GM23338 (cell line): ENCODE measurements at regions not wholly inside any gene's neighbourhood (a gene's known extent, or its start where the extent isn't known, plus 50 kb on each side); places are given as distances from the start of the nearest gene placed in this dataset.

Source experiments
- ATAC-seq: fragments of 200-7000 bp; cut with Tn5 transposase; 3 replicates; pipeline ENCODE4 v1.9.1; 2020
- DNase-seq: peaks from one replicate; pipeline ENCODE4 v3.0.0-alpha.2; 2015; ENCODE audit warnings: low spot score
- H2AFZ ChIP-seq: fragments of 200-600 bp; sonication (generic); 2 replicates; pipeline ENCODE4 v1.8.0; 2016; ENCODE audit warnings: antibody characterized with exemption, mild to moderate bottlenecking, moderate library complexity
- H3F3A ChIP-seq: fragments of 200-600 bp; sonication (generic); replicated peaks from 2 replicates; pipeline ENCODE4 v1.8.0; 2017; ENCODE audit warnings: antibody characterized with exemption, mixed run types, low read depth
- H3K27ac ChIP-seq: fragments of 200-600 bp; sonication (generic); 2 replicates; pipeline ENCODE4 v1.6.1; 2016; ENCODE audit warnings: low read depth
- H3K27me3 ChIP-seq: fragments of 200-600 bp; sonication (generic); 2 replicates; pipeline ENCODE4 v1.8.0; 2016; ENCODE audit warnings: mild to moderate bottlenecking, mixed run types, moderate library complexity; ENCODE audit not compliant: insufficient read depth
- H3K36me3 ChIP-seq: fragments of 200-600 bp; sonication (generic); 2 replicates; pipeline ENCODE4 v1.8.0; 2016; ENCODE audit warnings: mild to moderate bottlenecking; ENCODE audit not compliant: insufficient read depth
- H3K4me1 ChIP-seq: fragments of 200-600 bp; sonication (generic); 2 replicates; pipeline ENCODE4 v1.8.0; 2016; ENCODE audit warnings: mild to moderate bottlenecking, moderate library complexity; ENCODE audit not compliant: insufficient read depth
- H3K4me2 ChIP-seq: fragments of 200-600 bp; sonication (generic); 2 replicates; pipeline ENCODE4 v1.7.1; 2017; ENCODE audit warnings: mixed run types
- H3K4me3 ChIP-seq: fragments of 200-600 bp; sonication (generic); 2 replicates; pipeline ENCODE4 v1.6.1; 2016; ENCODE audit warnings: mixed run types
- H3K79me2 ChIP-seq: fragments of 200-600 bp; sonication (generic); replicated peaks from 2 replicates; pipeline ENCODE4 v1.8.0; 2017; ENCODE audit warnings: mild to moderate bottlenecking; ENCODE audit not compliant: insufficient read depth
- H3K9me2 ChIP-seq: fragments of 200-600 bp; sonication (generic); 2 replicates; pipeline ENCODE4 v1.8.0; 2017; ENCODE audit not compliant: insufficient read depth
- H4K20me1 ChIP-seq: fragments of 200-600 bp; sonication (generic); replicated peaks from 2 replicates; pipeline ENCODE4 v1.8.0; 2017; ENCODE audit warnings: mild to moderate bottlenecking; ENCODE audit not compliant: insufficient read depth
- H3K27ac Mint-ChIP-seq: 2 replicates; pipeline ENCODE4 v1.8.0; 2020; ENCODE audit warnings: inconsistent platforms, mild to moderate bottlenecking, moderate library complexity, mixed read lengths
- H3K27me3 Mint-ChIP-seq: 3 replicates; pipeline ENCODE4 v1.8.0; 2022; ENCODE audit warnings: low read depth, mild to moderate bottlenecking, moderate library complexity, mixed read lengths, inconsistent platforms; ENCODE audit not compliant: insufficient read depth, poor library complexity
- H3K36me3 Mint-ChIP-seq: 3 replicates; pipeline ENCODE4 v1.8.0; 2021; ENCODE audit warnings: low read depth, mild to moderate bottlenecking, inconsistent platforms, moderate library complexity, mixed read lengths
- H3K4me1 Mint-ChIP-seq: 3 replicates; pipeline ENCODE4 v1.8.0; 2020; ENCODE audit warnings: mild to moderate bottlenecking, inconsistent platforms, mixed read lengths
- H3K4me3 Mint-ChIP-seq: 3 replicates; pipeline ENCODE4 v1.8.0; 2021; ENCODE audit warnings: moderate library complexity, mild to moderate bottlenecking, inconsistent platforms, mixed read lengths
- H3K9me3 Mint-ChIP-seq: 3 replicates; pipeline ENCODE4 v1.8.0; 2020; ENCODE audit warnings: moderate library complexity, mild to moderate bottlenecking, inconsistent platforms, mixed read lengths
- CREB1 ChIP-seq: fragments of 250-450 bp; sonication (Bioruptor Pico); IDR thresholded peaks from 2 replicates; pipeline ENCODE4 v1.5.0; 2020; ENCODE audit warnings: low read depth, mild to moderate bottlenecking, moderate library complexity
- EZH2 ChIP-seq: fragments of 200-600 bp; sonication (generic); IDR thresholded peaks from one replicate; pipeline ENCODE4 v1.8.0; 2017; ENCODE audit warnings: antibody characterized with exemption, mild to moderate bottlenecking, low read depth; ENCODE audit not compliant: unreplicated experiment
- EZH2phosphoT487 ChIP-seq: fragments of 200-600 bp; sonication (generic); IDR thresholded peaks from one replicate; pipeline ENCODE4 v1.8.1; 2018; ENCODE audit warnings: antibody characterized with exemption; ENCODE audit not compliant: unreplicated experiment
- JUNB ChIP-seq: IDR thresholded peaks from one replicate; pipeline ENCODE4 v1.6.1; 2016; ENCODE audit warnings: antibody characterized with exemption; ENCODE audit not compliant: unreplicated experiment
- NANOG ChIP-seq: IDR thresholded peaks from 2 replicates; pipeline ENCODE4 v1.6.1; 2016; ENCODE audit warnings: antibody characterized with exemption, borderline replicate concordance
- POLR2AphosphoS5 ChIP-seq: IDR thresholded peaks from 2 replicates; pipeline ENCODE4 v1.6.1; 2016; ENCODE audit warnings: antibody characterized with exemption, low read depth
- STAT1 ChIP-seq: IDR thresholded peaks from one replicate; pipeline ENCODE4 v1.6.1; 2016; ENCODE audit warnings: antibody characterized with exemption; ENCODE audit not compliant: unreplicated experiment
- ZNF114 ChIP-seq: fragments of 250-450 bp; sonication (Bioruptor Pico); IDR thresholded peaks from 2 replicates; pipeline ENCODE4 v1.5.0; 2020; ENCODE audit warnings: mild to moderate bottlenecking, moderate library complexity
- ZNF331 ChIP-seq: fragments of 250-450 bp; sonication (Bioruptor Pico); IDR thresholded peaks from 2 replicates; pipeline ENCODE4 v1.5.0; 2020; ENCODE audit warnings: low read depth, mild to moderate bottlenecking, moderate library complexity
- TF ChIP-seq, protein P1 (sequence below): fragments of 250-450 bp; sonication (Bioruptor Pico); IDR thresholded peaks from 2 replicates; pipeline ENCODE4 v1.5.0; 2020; ENCODE audit warnings: mild to moderate bottlenecking, moderate library complexity
- TF ChIP-seq, protein P2 (sequence below), 2 experiments: fragments of 200-600 bp in 1 of 2; sonication (generic) in 1 of 2; conservative IDR thresholded peaks; 2 replicates each; pipeline versions ENCODE4 v1.5.1 to v1.6.1; 2016 to 2017; ENCODE audit warnings: antibody characterized with exemption in 2 of 2, low read depth in 2 of 2, mild to moderate bottlenecking in 2 of 2, moderate library complexity in 1 of 2
- TF ChIP-seq, protein P3 (sequence below): IDR thresholded peaks from 2 replicates; pipeline ENCODE4 v1.6.1; 2016; ENCODE audit warnings: antibody characterized with exemption
- TF ChIP-seq, protein P4 (sequence below): IDR thresholded peaks from one replicate; pipeline ENCODE4 v1.6.1; 2018; ENCODE audit warnings: antibody characterized with exemption; ENCODE audit not compliant: unreplicated experiment

DNA sequence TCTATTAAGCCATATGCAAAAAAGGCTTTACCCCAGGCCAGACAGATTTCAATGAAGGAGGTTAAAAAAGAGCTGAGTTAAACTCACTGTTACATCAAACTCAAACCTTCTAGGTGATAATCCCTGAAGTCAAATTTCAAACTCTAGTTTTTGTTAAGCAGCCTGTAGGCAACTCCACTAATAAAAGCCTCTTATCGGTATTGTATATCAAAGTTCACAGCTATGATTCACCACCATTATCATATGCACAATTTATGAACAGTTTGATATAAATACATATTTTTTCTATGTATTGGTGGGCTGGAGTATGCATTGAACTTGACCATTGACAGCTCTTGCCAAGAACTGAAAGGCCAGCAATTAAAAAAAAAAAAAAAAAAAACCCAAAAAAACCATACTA is 308.2 kb downstream of the BTBD3 start:
- H2AFZ ChIP-seq, result no peak overlapping the region
- H3K27me3 ChIP-seq, result no peaks in the 10 kb centered on the region
- H3F3A ChIP-seq, result no peaks in the 10 kb centered on the region
- H3K79me2 ChIP-seq, result no peaks in the 10 kb centered on the region
- Mint-ChIP-seq H3K4me1 (no peaks in the 10 kb centered on the region), H3K4me3 (no peak overlapping the region), H3K36me3 (no peaks in the 10 kb centered on the region), H3K27me3 (no peaks in the 10 kb centered on the region), H3K9me3 (no peaks in the 10 kb centered on the region), H3K27ac (no peak overlapping the region)
- no peak overlapping the region for H3K4me3 ChIP-seq
- H3K36me3 ChIP-seq, result no peaks in the 10 kb centered on the region
- no peaks in the 10 kb centered on the region for H4K20me1 ChIP-seq
- TF ChIP-seq, protein P1, sequence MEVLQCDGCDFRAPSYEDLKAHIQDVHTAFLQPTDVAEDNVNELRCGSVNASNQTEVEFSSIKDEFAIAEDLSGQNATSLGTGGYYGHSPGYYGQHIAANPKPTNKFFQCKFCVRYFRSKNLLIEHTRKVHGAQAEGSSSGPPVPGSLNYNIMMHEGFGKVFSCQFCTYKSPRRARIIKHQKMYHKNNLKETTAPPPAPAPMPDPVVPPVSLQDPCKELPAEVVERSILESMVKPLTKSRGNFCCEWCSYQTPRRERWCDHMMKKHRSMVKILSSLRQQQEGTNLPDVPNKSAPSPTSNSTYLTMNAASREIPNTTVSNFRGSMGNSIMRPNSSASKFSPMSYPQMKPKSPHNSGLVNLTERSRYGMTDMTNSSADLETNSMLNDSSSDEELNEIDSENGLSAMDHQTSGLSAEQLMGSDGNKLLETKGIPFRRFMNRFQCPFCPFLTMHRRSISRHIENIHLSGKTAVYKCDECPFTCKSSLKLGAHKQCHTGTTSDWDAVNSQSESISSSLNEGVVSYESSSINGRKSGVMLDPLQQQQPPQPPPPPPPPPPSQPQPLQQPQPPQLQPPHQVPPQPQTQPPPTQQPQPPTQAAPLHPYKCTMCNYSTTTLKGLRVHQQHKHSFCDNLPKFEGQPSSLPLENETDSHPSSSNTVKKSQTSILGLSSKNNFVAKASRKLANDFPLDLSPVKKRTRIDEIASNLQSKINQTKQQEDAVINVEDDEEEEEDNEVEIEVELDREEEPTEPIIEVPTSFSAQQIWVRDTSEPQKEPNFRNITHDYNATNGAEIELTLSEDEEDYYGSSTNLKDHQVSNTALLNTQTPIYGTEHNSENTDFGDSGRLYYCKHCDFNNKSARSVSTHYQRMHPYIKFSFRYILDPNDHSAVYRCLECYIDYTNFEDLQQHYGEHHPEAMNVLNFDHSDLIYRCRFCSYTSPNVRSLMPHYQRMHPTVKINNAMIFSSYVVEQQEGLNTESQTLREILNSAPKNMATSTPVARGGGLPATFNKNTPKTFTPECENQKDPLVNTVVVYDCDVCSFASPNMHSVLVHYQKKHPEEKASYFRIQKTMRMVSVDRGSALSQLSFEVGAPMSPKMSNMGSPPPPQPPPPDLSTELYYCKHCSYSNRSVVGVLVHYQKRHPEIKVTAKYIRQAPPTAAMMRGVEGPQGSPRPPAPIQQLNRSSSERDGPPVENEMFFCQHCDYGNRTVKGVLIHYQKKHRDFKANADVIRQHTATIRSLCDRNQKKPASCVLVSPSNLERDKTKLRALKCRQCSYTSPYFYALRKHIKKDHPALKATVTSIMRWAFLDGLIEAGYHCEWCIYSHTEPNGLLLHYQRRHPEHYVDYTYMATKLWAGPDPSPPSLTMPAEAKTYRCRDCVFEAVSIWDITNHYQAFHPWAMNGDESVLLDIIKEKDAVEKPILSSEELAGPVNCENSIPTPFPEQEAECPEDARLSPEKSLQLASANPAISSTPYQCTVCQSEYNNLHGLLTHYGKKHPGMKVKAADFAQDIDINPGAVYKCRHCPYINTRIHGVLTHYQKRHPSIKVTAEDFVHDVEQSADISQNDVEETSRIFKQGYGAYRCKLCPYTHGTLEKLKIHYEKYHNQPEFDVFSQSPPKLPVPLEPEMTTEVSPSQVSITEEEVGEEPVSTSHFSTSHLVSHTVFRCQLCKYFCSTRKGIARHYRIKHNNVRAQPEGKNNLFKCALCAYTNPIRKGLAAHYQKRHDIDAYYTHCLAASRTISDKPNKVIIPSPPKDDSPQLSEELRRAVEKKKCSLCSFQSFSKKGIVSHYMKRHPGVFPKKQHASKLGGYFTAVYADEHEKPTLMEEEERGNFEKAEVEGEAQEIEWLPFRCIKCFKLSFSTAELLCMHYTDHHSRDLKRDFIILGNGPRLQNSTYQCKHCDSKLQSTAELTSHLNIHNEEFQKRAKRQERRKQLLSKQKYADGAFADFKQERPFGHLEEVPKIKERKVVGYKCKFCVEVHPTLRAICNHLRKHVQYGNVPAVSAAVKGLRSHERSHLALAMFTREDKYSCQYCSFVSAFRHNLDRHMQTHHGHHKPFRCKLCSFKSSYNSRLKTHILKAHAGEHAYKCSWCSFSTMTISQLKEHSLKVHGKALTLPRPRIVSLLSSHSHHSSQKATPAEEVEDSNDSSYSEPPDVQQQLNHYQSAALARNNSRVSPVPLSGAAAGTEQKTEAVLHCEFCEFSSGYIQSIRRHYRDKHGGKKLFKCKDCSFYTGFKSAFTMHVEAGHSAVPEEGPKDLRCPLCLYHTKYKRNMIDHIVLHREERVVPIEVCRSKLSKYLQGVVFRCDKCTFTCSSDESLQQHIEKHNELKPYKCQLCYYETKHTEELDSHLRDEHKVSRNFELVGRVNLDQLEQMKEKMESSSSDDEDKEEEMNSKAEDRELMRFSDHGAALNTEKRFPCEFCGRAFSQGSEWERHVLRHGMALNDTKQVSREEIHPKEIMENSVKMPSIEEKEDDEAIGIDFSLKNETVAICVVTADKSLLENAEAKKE, result no peak
- no peak for TF ChIP-seq EZH2phosphoT487
- no peak for TF ChIP-seq ZNF114 (CRISPR knock-in tag)
- no peak for TF ChIP-seq NANOG
- TF ChIP-seq, protein P2, sequence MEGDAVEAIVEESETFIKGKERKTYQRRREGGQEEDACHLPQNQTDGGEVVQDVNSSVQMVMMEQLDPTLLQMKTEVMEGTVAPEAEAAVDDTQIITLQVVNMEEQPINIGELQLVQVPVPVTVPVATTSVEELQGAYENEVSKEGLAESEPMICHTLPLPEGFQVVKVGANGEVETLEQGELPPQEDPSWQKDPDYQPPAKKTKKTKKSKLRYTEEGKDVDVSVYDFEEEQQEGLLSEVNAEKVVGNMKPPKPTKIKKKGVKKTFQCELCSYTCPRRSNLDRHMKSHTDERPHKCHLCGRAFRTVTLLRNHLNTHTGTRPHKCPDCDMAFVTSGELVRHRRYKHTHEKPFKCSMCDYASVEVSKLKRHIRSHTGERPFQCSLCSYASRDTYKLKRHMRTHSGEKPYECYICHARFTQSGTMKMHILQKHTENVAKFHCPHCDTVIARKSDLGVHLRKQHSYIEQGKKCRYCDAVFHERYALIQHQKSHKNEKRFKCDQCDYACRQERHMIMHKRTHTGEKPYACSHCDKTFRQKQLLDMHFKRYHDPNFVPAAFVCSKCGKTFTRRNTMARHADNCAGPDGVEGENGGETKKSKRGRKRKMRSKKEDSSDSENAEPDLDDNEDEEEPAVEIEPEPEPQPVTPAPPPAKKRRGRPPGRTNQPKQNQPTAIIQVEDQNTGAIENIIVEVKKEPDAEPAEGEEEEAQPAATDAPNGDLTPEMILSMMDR (conservative IDR thresholded peaks at IDR 0.05; ENCODE audit: low read depth in 2 of 2), result no peak
- TF ChIP-seq JUNB, result no peak
- TF ChIP-seq, protein P3, sequence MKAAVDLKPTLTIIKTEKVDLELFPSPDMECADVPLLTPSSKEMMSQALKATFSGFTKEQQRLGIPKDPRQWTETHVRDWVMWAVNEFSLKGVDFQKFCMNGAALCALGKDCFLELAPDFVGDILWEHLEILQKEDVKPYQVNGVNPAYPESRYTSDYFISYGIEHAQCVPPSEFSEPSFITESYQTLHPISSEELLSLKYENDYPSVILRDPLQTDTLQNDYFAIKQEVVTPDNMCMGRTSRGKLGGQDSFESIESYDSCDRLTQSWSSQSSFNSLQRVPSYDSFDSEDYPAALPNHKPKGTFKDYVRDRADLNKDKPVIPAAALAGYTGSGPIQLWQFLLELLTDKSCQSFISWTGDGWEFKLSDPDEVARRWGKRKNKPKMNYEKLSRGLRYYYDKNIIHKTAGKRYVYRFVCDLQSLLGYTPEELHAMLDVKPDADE, result no peak
- TF ChIP-seq EZH2, result no peak
- TF ChIP-seq ZNF331 (CRISPR knock-in tag), result no peak
- no peak for TF ChIP-seq POLR2AphosphoS5
- TF ChIP-seq, protein P4, sequence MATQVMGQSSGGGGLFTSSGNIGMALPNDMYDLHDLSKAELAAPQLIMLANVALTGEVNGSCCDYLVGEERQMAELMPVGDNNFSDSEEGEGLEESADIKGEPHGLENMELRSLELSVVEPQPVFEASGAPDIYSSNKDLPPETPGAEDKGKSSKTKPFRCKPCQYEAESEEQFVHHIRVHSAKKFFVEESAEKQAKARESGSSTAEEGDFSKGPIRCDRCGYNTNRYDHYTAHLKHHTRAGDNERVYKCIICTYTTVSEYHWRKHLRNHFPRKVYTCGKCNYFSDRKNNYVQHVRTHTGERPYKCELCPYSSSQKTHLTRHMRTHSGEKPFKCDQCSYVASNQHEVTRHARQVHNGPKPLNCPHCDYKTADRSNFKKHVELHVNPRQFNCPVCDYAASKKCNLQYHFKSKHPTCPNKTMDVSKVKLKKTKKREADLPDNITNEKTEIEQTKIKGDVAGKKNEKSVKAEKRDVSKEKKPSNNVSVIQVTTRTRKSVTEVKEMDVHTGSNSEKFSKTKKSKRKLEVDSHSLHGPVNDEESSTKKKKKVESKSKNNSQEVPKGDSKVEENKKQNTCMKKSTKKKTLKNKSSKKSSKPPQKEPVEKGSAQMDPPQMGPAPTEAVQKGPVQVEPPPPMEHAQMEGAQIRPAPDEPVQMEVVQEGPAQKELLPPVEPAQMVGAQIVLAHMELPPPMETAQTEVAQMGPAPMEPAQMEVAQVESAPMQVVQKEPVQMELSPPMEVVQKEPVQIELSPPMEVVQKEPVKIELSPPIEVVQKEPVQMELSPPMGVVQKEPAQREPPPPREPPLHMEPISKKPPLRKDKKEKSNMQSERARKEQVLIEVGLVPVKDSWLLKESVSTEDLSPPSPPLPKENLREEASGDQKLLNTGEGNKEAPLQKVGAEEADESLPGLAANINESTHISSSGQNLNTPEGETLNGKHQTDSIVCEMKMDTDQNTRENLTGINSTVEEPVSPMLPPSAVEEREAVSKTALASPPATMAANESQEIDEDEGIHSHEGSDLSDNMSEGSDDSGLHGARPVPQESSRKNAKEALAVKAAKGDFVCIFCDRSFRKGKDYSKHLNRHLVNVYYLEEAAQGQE, result no peak
- TF ChIP-seq STAT1, result no peak
- TF ChIP-seq CREB1 (CRISPR knock-in tag), result no peak
- no peak for ATAC-seq
- H3K27ac ChIP-seq, result no peak overlapping the region
- no peak overlapping the region for H3K4me2 ChIP-seq
- no peak for DNase-seq
- peaks cover 4% of the 10 kb centered on the region; the same call in 1 of the 2 replicates for H3K9me2 ChIP-seq
- H3K4me1 ChIP-seq, result no peaks in the 10 kb centered on the region
